Right lung (tissue), 2 donors: ENCODE measurements at regions not wholly inside any gene's neighbourhood (a gene's known extent, or its start where the extent isn't known, plus 50 kb on each side); places are given as distances from the start of the nearest gene placed in this dataset.
"Not testable (repeated sequence)": the region's sequence is repeated elsewhere in the genome, so short reads cannot be mapped to it uniquely, and the experiment has no call there.

Experiments used
- DNase-seq, 2 donors: peaks; one replicate each; pipeline ENCODE4 v3.0.0-alpha.2; 2013

- DNase-seq = no peak
Observed at GRCh38 chr2:117519721-117520120, 294.8 kb upstream of the DDX18 start.

- peak; percentile 65 to 73 for DNase-seq
Observed at GRCh38 chr2:117523267-117523666, 291.2 kb upstream of the DDX18 start.

- no peak for DNase-seq
Observed at GRCh38 chr2:117523711-117524238, 290.7 kb upstream of the DDX18 start.

- no peak for DNase-seq
Observed at GRCh38 chr2:117536139-117536538, 278.4 kb upstream of the DDX18 start.

- DNase-seq = no peak
Observed at GRCh38 chr2:117537032-117537431, 277.5 kb upstream of the DDX18 start.

- DNase-seq = no peak
Observed at GRCh38 chr2:117551858-117552257, 262.6 kb upstream of the DDX18 start.

- DNase-seq = no peak
Observed at GRCh38 chr2:117553448-117553847, 261.0 kb upstream of the DDX18 start.

GRCh38 chr2:117555965-117556364 is 258.5 kb upstream of the DDX18 start:
- DNase-seq = no peak

GRCh38 chr2:117557626-117558025 is 256.9 kb upstream of the DDX18 start:
- DNase-seq = no peak

- no peak for DNase-seq
Observed at GRCh38 chr2:117562654-117563053, 251.8 kb upstream of the DDX18 start.

- DNase-seq = no peak
Observed at GRCh38 chr2:117571590-117572349, 242.7 kb upstream of the DDX18 start.

- DNase-seq = no peak
Observed at GRCh38 chr2:117587310-117587709, 227.2 kb upstream of the DDX18 start.

GRCh38 chr2:117603060-117603459 is 211.4 kb upstream of the DDX18 start:
- no peak for DNase-seq

- no peak for DNase-seq
Observed at GRCh38 chr2:117603567-117603966, 210.9 kb upstream of the DDX18 start.

- DNase-seq = no peak
Observed at GRCh38 chr2:117607202-117607601, 207.3 kb upstream of the DDX18 start.

- no peak for DNase-seq
Observed at GRCh38 chr2:117613101-117613500, 201.4 kb upstream of the DDX18 start.

GRCh38 chr2:117614296-117614695 is 200.2 kb upstream of the DDX18 start:
- no peak for DNase-seq

GRCh38 chr2:117614823-117615534 is 199.5 kb upstream of the DDX18 start:
- DNase-seq = no peak

GRCh38 chr2:117618607-117619006 is 195.9 kb upstream of the DDX18 start:
- DNase-seq = no peak

- DNase-seq = no peak
Observed at GRCh38 chr2:117621326-117621725, 193.2 kb upstream of the DDX18 start.

GRCh38 chr2:117623175-117623574 is 191.3 kb upstream of the DDX18 start:
- not testable (repeated sequence) for DNase-seq

GRCh38 chr2:117631152-117631945 is 183.1 kb upstream of the DDX18 start:
- DNase-seq = no peak
